HEK293 (cell line): ENCODE measurements at regions not wholly inside any gene's neighbourhood (a gene's known extent, or its start where the extent isn't known, plus 50 kb on each side); places are given as distances from the start of the nearest gene placed in this dataset.

Experiments
- MYNN ChIP-seq: fragments of 450-650 bp; formaldehyde crosslinking; IDR thresholded peaks from 2 replicates; pipeline ENCODE4 v1.5.1; 2016; ENCODE audit warnings: missing biosample characterization, missing genetic modification characterization, borderline replicate concordance
- SCRT1 ChIP-seq: fragments of 450-650 bp; formaldehyde crosslinking; IDR thresholded peaks from 2 replicates; pipeline ENCODE4 v1.5.1; 2016; ENCODE audit warnings: missing biosample characterization, missing genetic modification characterization, borderline replicate concordance
- YY1 ChIP-seq: fragments of 450-650 bp; formaldehyde crosslinking; IDR thresholded peaks from 2 replicates; pipeline ENCODE4 v1.5.1; 2018; ENCODE audit warnings: missing biosample characterization, missing genetic modification characterization
- ZBTB20 ChIP-seq: fragments of 450-650 bp; formaldehyde crosslinking; IDR thresholded peaks from 2 replicates; pipeline ENCODE4 v1.5.1; 2016; ENCODE audit warnings: missing biosample characterization, missing genetic modification characterization
- ZFP3 ChIP-seq: fragments of 450-650 bp; formaldehyde crosslinking; IDR thresholded peaks from 2 replicates; pipeline ENCODE4 v1.5.1; 2016; ENCODE audit warnings: low read depth, missing biosample characterization, missing genetic modification characterization
- ZNF335 ChIP-seq: fragments of 450-650 bp; formaldehyde crosslinking; conservative IDR thresholded peaks from 2 replicates; pipeline ENCODE4 v1.5.1; 2016; ENCODE audit warnings: missing biosample characterization, missing genetic modification characterization
- ZNF501 ChIP-seq: fragments of 450-650 bp; formaldehyde crosslinking; IDR thresholded peaks from 2 replicates; pipeline ENCODE4 v1.5.1; 2016; ENCODE audit warnings: missing biosample characterization, missing genetic modification characterization
- ZNF843 ChIP-seq: fragments of 450-650 bp; formaldehyde crosslinking; IDR thresholded peaks from 2 replicates; pipeline ENCODE4 v1.5.1; 2016; ENCODE audit warnings: missing biosample characterization, missing genetic modification characterization
- TF ChIP-seq, protein P1 (sequence below): fragments of 450-650 bp; formaldehyde crosslinking; IDR thresholded peaks from 2 replicates; pipeline ENCODE4 v1.5.1; 2016; ENCODE audit warnings: missing biosample characterization, missing genetic modification characterization
- TF ChIP-seq, protein P2 (sequence below): fragments of 450-650 bp; formaldehyde crosslinking; IDR thresholded peaks from 2 replicates; pipeline ENCODE4 v1.5.1; 2016; ENCODE audit warnings: missing biosample characterization, missing genetic modification characterization
- TF ChIP-seq, protein P3 (sequence below): fragments of 450-650 bp; formaldehyde crosslinking; IDR thresholded peaks from 2 replicates; pipeline ENCODE4 v1.5.1; 2016; ENCODE audit warnings: missing biosample characterization, missing genetic modification characterization, low read depth
- TF ChIP-seq, protein P4 (sequence below): fragments of 450-650 bp; formaldehyde crosslinking; IDR thresholded peaks from 2 replicates; pipeline ENCODE4 v1.5.1; 2016; ENCODE audit warnings: missing biosample characterization, missing genetic modification characterization
- TF ChIP-seq, protein P5 (sequence below): fragments of 450-650 bp; formaldehyde crosslinking; IDR thresholded peaks from 2 replicates; pipeline ENCODE4 v1.5.1; 2016; ENCODE audit warnings: missing biosample characterization, missing genetic modification characterization, low read depth
- TF ChIP-seq, protein P6 (sequence below): IDR thresholded peaks from 2 replicates; pipeline ENCODE4 v1.6.1; 2011; ENCODE audit warnings: mild to moderate bottlenecking, low read depth, low read length, borderline replicate concordance

DNA sequence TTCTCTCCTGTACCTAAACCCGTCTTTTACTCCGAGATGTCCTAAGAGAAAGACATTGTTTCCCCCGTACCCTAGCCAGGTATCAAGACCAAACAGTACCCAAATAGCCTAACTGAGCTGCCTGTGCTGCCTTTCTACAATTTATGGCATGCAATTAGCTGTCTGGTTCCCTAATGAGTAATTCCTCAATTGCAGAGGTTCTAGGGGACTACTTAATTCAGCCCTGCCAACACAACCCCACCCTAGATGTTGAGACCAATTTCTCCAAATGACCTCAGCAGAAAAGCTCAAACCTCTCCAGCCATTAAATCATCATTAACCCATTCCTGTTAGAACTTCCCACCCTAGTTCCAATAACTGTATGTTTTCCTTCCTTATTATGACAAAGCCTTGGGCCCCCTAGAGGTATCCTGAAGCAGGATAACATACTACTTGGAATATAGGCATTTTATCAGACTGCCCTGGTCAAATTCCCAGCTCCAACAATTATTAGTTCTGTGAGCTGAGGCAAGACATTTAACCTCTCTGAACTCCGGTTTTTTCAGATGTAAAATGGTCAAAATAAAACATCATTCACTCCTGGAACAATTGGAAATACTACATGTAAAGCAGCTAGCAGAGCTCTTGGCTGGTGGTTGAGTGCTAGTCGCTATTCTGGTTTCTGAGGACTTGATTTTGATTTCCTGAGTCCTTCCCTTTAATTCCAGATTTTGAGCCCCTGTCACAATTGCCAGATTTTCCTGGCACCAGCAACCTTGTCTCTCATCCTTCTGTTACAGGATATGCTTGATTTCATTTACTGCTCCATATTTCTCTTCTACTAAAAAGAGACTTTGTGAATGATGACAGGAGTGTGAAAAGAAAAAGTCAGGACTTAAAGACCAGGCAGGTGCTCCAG, 244.6 kb upstream of the TENM3 start:
- TF ChIP-seq, protein P1, sequence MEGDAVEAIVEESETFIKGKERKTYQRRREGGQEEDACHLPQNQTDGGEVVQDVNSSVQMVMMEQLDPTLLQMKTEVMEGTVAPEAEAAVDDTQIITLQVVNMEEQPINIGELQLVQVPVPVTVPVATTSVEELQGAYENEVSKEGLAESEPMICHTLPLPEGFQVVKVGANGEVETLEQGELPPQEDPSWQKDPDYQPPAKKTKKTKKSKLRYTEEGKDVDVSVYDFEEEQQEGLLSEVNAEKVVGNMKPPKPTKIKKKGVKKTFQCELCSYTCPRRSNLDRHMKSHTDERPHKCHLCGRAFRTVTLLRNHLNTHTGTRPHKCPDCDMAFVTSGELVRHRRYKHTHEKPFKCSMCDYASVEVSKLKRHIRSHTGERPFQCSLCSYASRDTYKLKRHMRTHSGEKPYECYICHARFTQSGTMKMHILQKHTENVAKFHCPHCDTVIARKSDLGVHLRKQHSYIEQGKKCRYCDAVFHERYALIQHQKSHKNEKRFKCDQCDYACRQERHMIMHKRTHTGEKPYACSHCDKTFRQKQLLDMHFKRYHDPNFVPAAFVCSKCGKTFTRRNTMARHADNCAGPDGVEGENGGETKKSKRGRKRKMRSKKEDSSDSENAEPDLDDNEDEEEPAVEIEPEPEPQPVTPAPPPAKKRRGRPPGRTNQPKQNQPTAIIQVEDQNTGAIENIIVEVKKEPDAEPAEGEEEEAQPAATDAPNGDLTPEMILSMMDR (tag by site-specific recombination): no peak
- TF ChIP-seq MYNN (tag by site-specific recombination): no peak
- TF ChIP-seq, protein P2, sequence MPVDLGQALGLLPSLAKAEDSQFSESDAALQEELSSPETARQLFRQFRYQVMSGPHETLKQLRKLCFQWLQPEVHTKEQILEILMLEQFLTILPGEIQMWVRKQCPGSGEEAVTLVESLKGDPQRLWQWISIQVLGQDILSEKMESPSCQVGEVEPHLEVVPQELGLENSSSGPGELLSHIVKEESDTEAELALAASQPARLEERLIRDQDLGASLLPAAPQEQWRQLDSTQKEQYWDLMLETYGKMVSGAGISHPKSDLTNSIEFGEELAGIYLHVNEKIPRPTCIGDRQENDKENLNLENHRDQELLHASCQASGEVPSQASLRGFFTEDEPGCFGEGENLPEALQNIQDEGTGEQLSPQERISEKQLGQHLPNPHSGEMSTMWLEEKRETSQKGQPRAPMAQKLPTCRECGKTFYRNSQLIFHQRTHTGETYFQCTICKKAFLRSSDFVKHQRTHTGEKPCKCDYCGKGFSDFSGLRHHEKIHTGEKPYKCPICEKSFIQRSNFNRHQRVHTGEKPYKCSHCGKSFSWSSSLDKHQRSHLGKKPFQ (tag by site-specific recombination): no peak
- TF ChIP-seq ZFP3 (tag by site-specific recombination): no peak
- TF ChIP-seq ZNF335 (tag by site-specific recombination): 0 out of 2 replicates have a peak, but pooled peaks have one; percentile 21
- TF ChIP-seq ZNF843: no peak
- TF ChIP-seq, protein P3, sequence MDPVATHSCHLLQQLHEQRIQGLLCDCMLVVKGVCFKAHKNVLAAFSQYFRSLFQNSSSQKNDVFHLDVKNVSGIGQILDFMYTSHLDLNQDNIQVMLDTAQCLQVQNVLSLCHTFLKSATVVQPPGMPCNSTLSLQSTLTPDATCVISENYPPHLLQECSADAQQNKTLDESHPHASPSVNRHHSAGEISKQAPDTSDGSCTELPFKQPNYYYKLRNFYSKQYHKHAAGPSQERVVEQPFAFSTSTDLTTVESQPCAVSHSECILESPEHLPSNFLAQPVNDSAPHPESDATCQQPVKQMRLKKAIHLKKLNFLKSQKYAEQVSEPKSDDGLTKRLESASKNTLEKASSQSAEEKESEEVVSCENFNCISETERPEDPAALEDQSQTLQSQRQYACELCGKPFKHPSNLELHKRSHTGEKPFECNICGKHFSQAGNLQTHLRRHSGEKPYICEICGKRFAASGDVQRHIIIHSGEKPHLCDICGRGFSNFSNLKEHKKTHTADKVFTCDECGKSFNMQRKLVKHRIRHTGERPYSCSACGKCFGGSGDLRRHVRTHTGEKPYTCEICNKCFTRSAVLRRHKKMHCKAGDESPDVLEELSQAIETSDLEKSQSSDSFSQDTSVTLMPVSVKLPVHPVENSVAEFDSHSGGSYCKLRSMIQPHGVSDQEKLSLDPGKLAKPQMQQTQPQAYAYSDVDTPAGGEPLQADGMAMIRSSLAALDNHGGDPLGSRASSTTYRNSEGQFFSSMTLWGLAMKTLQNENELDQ (tag by site-specific recombination): no peak
- TF ChIP-seq, protein P4, sequence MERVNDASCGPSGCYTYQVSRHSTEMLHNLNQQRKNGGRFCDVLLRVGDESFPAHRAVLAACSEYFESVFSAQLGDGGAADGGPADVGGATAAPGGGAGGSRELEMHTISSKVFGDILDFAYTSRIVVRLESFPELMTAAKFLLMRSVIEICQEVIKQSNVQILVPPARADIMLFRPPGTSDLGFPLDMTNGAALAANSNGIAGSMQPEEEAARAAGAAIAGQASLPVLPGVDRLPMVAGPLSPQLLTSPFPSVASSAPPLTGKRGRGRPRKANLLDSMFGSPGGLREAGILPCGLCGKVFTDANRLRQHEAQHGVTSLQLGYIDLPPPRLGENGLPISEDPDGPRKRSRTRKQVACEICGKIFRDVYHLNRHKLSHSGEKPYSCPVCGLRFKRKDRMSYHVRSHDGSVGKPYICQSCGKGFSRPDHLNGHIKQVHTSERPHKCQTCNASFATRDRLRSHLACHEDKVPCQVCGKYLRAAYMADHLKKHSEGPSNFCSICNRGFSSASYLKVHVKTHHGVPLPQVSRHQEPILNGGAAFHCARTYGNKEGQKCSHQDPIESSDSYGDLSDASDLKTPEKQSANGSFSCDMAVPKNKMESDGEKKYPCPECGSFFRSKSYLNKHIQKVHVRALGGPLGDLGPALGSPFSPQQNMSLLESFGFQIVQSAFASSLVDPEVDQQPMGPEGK (tag by site-specific recombination): no peak
- TF ChIP-seq, protein P5, sequence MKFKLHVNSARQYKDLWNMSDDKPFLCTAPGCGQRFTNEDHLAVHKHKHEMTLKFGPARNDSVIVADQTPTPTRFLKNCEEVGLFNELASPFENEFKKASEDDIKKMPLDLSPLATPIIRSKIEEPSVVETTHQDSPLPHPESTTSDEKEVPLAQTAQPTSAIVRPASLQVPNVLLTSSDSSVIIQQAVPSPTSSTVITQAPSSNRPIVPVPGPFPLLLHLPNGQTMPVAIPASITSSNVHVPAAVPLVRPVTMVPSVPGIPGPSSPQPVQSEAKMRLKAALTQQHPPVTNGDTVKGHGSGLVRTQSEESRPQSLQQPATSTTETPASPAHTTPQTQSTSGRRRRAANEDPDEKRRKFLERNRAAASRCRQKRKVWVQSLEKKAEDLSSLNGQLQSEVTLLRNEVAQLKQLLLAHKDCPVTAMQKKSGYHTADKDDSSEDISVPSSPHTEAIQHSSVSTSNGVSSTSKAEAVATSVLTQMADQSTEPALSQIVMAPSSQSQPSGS (tag by site-specific recombination): no peak
- TF ChIP-seq SCRT1: no peak
- TF ChIP-seq YY1: no peak
- no peak for TF ChIP-seq ZBTB20 (tag by site-specific recombination)
- no peak for TF ChIP-seq ZNF501
- TF ChIP-seq, protein P6, sequence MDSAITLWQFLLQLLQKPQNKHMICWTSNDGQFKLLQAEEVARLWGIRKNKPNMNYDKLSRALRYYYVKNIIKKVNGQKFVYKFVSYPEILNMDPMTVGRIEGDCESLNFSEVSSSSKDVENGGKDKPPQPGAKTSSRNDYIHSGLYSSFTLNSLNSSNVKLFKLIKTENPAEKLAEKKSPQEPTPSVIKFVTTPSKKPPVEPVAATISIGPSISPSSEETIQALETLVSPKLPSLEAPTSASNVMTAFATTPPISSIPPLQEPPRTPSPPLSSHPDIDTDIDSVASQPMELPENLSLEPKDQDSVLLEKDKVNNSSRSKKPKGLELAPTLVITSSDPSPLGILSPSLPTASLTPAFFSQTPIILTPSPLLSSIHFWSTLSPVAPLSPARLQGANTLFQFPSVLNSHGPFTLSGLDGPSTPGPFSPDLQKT: no peak
